Left lung (tissue), 4 donors: ENCODE measurements at regions not wholly inside any gene's neighbourhood (a gene's known extent, or its start where the extent isn't known, plus 50 kb on each side); places are given as distances from the start of the nearest gene placed in this dataset.

Source experiments
- ATAC-seq: fragments of 200-7000 bp; cut with Tn5 transposase; one replicate; pipeline ENCODE4 v1.9.1; 2020; ENCODE audit warnings: moderate library complexity
- DNase-seq, 4 donors: peaks; one replicate each; pipeline ENCODE4 v3.0.0-alpha.2; 2013 to 2020
- H3K27ac ChIP-seq, 2 donors: fragments of 200-600 bp; sonication (generic) in 1 of 2; one replicate each; pipeline versions ENCODE4 v1.5.0 to v1.8.0; 2020 to 2021
- H3K27me3 ChIP-seq, 2 donors: fragments of 200-600 bp; sonication (generic) in 1 of 2; one replicate each; pipeline versions ENCODE4 v1.5.0 to v1.8.0; 2020 to 2021
- H3K36me3 ChIP-seq, 2 donors: fragments of 200-600 bp; sonication (generic) in 1 of 2; one replicate each; pipeline versions ENCODE4 v1.5.0 to v1.8.0; 2020 to 2021
- H3K4me1 ChIP-seq, 2 donors: fragments of 200-600 bp; one replicate each; pipeline ENCODE4 v1.8.0; 2021
- H3K4me3 ChIP-seq, 2 donors: fragments of 200-600 bp; sonication (generic) in 1 of 2; one replicate each; pipeline versions ENCODE4 v1.5.0 to v1.8.0; 2020 to 2021; ENCODE audit warnings: mild to moderate bottlenecking in 1 of 2
- H3K9me3 ChIP-seq, 2 donors: fragments of 200-600 bp; sonication (generic) in 1 of 2; one replicate each; pipeline versions ENCODE4 v1.5.0 to v1.8.0; 2020 to 2021
- CTCF ChIP-seq, 2 donors: fragments of 200-600 bp; sonication (generic) in 1 of 2; IDR thresholded peaks; one replicate each; pipeline versions ENCODE4 v1.5.0 to v1.8.0; 2021; ENCODE audit warnings: antibody characterized with exemption in 2 of 2
- intact Hi-C, 2 donors: fragments of 100-400 bp; cut with DNase I; formaldehyde crosslinking; loops; one replicate each; pipeline versions ENCODE4 v1.11.2 to v1.14.2; 2022
- donor health status: DM: no; HTN: yes; CAD: no.
- donor health status: DM: no; HTN: no; CAD: no.

GRCh38 chr1:218891577-218891976, 282.1 kb upstream of the LYPLAL1 start:
- ATAC-seq (no peak), DNase-seq (no peak)
- Histone ChIP-seq H3K27me3 (no peaks in the 10 kb centered on the region), H3K36me3 (no peaks in the 10 kb centered on the region), H3K4me1 (no peaks in the 10 kb centered on the region), H3K9me3 (no peaks in the 10 kb centered on the region), H3K4me3 (no peak overlapping the region), H3K27ac (no peak overlapping the region)
- intact Hi-C loops = no loop called here
- TF ChIP-seq CTCF (IDR thresholded peaks at IDR 0.05) = no peak

DNA sequence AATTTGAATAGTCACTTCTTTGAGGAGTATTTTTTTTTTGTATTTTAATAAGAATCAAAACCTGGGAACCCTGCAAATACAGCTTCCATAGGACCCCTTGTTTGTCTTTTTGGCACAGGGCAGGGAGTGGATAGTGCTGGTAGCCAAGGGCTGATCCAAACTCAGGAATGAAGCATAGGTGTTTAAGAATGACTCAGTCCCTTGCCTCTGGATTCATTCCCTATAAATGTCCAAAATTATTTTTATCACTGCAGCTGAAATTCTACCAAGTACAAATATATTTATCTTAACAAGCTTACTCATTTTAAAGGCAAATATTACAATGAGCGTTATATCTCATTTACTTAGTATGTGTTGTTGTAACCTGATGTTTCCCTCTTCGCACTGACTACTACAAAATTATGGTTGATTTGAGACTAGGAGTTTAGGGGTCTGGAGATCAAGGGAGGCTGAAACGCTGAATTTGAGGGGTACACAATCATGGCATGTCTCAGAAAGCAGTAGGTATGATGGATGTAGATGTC, 278.6 kb upstream of the LYPLAL1 start:
- Histone ChIP-seq H3K36me3 (no peaks in the 10 kb centered on the region), H3K4me3 (no peak overlapping the region), H3K27ac (no peak overlapping the region), H3K4me1 (no peaks in the 10 kb centered on the region), H3K27me3 (no peaks in the 10 kb centered on the region), H3K9me3 (no peaks in the 10 kb centered on the region)
- intact Hi-C loops = no loop called here
- no peak for DNase-seq
- no peak for TF ChIP-seq CTCF (IDR thresholded peaks at IDR 0.05)
- no peak for ATAC-seq

DNA sequence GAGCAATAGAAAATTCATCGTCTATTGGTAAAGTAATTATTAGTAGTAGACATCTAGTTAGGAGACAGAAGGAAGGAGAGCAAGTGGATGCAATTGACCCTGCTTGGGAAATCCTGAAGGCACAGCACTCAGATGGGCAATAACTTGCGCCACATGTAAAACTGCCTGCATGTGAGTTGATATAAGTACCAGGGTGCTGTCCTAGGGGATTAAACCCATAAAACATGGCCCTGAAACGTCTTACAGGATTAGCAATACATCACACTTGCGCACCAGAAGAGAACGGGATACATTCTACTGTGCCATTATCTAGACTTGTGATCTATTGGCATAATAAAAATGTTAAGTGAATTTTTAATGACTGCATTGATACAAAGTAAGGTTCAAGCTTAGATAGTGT, 277.5 kb upstream of the LYPLAL1 start:
- Histone ChIP-seq H3K36me3 (no peaks in the 10 kb centered on the region), H3K4me3 (no peak overlapping the region), H3K27me3 (no peaks in the 10 kb centered on the region), H3K9me3 (no peaks in the 10 kb centered on the region), H3K4me1 (no peaks in the 10 kb centered on the region), H3K27ac (no peak overlapping the region)
- intact Hi-C loops = no loop called here
- DNase-seq (no peak), ATAC-seq (no peak)
- TF ChIP-seq CTCF (IDR thresholded peaks at IDR 0.05) = no peak

DNA sequence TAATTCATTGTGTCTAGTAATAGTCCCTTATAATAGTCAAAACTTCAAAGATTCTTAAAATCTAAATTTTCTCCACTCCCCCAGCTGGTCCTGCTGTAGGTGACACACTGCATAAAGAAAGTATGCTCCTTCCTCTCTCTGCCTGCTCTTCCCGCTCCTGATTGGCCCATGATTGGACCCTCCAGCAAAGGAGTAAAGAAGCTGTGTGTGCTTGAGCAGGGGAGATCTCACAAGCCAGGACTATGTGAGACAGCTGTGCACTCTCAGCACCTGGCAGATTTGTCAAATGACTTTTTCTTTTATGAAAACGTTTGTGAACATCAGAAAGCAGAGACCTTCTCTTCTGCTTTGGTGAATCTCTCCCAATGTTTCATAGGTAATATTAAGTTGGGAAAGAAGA, 274.8 kb upstream of the LYPLAL1 start:
- H3K27me3 ChIP-seq = no peaks in the 10 kb centered on the region
- H3K4me1 ChIP-seq = no peaks in the 10 kb centered on the region
- H3K9me3 ChIP-seq = no peaks in the 10 kb centered on the region
- intact Hi-C loops = no loop called here
- no peak overlapping the region for H3K4me3 ChIP-seq
- no peaks in the 10 kb centered on the region for H3K36me3 ChIP-seq
- no peak for TF ChIP-seq CTCF (IDR thresholded peaks at IDR 0.05)
- H3K27ac ChIP-seq = no peak overlapping the region
- no peak for DNase-seq
- ATAC-seq = no peak

DNA sequence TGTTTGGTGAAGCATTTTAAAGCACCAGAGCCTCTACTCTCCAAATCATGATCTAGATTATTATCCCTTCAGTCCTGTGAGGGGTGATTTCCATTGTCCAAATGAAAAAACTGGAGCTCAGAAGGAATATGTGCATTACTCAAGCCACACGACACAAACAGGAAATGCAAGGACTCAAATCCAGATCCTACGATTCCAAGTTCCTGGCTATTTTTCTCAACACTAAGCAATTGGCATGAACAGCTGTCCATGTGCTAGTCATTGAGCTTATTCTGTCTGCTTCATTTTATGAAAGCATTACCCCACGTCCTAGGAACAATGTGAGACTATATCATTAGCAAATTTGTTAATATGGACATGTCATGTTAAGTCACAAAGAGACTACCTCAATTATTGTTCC, 273.1 kb upstream of the LYPLAL1 start:
- Histone ChIP-seq H3K27me3 (no peaks in the 10 kb centered on the region), H3K4me1 (no peaks in the 10 kb centered on the region), H3K4me3 (no peak overlapping the region), H3K9me3 (no peaks in the 10 kb centered on the region), H3K27ac (no peak overlapping the region), H3K36me3 (no peaks in the 10 kb centered on the region)
- TF ChIP-seq CTCF (IDR thresholded peaks at IDR 0.05) = no peak
- no peak for ATAC-seq
- DNase-seq = no peak
- intact Hi-C loops = no loop called here
